HEK293 (cell line): ENCODE measurements at regions not wholly inside any gene's neighbourhood (a gene's known extent, or its start where the extent isn't known, plus 50 kb on each side); places are given as distances from the start of the nearest gene placed in this dataset.

Experiments used
- CTCF ChIA-PET: fragments of 350-600 bp; formaldehyde crosslinking; extraction: SDS; loops from one replicate; lab custom pipeline; 2021; ENCODE audit warnings: antibody characterized with exemption; lab: Yijun Ruan, JAX
- POLR2A ChIA-PET: fragments of 300-600 bp; formaldehyde crosslinking; extraction: SDS; loops from one replicate; lab custom pipeline; 2020; ENCODE audit warnings: antibody characterized with exemption, inconsistent platforms; lab: Yijun Ruan, JAX
- H3K27ac ChIP-seq: fragments of 200-500 bp; sonication (Bioruptor generic); 2 replicates; pipeline ENCODE4 v1.5.1; 2014; ENCODE audit warnings: low read depth, low read length, control low read depth, inconsistent platforms; ENCODE audit errors: extremely low read depth
- H3K36me3 ChIP-seq, 2 experiments: fragments of 200-500 bp in 1 of 2; sonication (Bioruptor generic) in 1 of 2; 1 replicate in 1 of 2; 2 replicates in 1 of 2; pipeline ENCODE4 v1.5.1; 2014 to 2017; ENCODE audit warnings: inconsistent platforms in 2 of 2, low read length in 2 of 2; ENCODE audit not compliant: control insufficient read depth in 2 of 2, insufficient read depth in 1 of 2
- H3K4me1 ChIP-seq: fragments of 200-500 bp; sonication (Bioruptor generic); 2 replicates; pipeline ENCODE4 v1.5.1; 2014; ENCODE audit warnings: mild to moderate bottlenecking, low read length, inconsistent platforms; ENCODE audit not compliant: control insufficient read depth, insufficient read depth
- H3K4me3 ChIP-seq: 2 replicates; pipeline ENCODE4 v1.5.1; 2011; ENCODE audit warnings: low read depth, mild to moderate bottlenecking, control low read depth, low read length, moderate library complexity
- H3K9me3 ChIP-seq: fragments of 200-500 bp; sonication (Bioruptor generic); 2 replicates; pipeline ENCODE4 v1.5.1; 2014; ENCODE audit warnings: low read depth, low read length, inconsistent platforms; ENCODE audit not compliant: control insufficient read depth, insufficient read depth
- FEZF1 ChIP-seq: fragments of 450-650 bp; formaldehyde crosslinking; IDR thresholded peaks from 2 replicates; pipeline ENCODE4 v1.5.1; 2016; ENCODE audit warnings: missing biosample characterization, missing genetic modification characterization
- GFI1B ChIP-seq: fragments of 450-650 bp; formaldehyde crosslinking; IDR thresholded peaks from 2 replicates; pipeline ENCODE4 v1.5.1; 2016; ENCODE audit warnings: missing biosample characterization, missing genetic modification characterization
- GLIS2 ChIP-seq: fragments of 450-650 bp; formaldehyde crosslinking; IDR thresholded peaks from 2 replicates; pipeline ENCODE4 v1.5.1; 2016; ENCODE audit warnings: missing biosample characterization, missing genetic modification characterization
- HIC1 ChIP-seq: fragments of 450-650 bp; formaldehyde crosslinking; IDR thresholded peaks from 2 replicates; pipeline ENCODE4 v1.5.1; 2016; ENCODE audit warnings: missing biosample characterization, missing genetic modification characterization
- IKZF3 ChIP-seq: fragments of 450-650 bp; IDR thresholded peaks from 2 replicates; pipeline ENCODE4 v1.5.0; 2018; ENCODE audit warnings: missing biosample characterization, mild to moderate bottlenecking, missing genetic modification characterization, moderate library complexity
- KLF10 ChIP-seq: fragments of 450-650 bp; IDR thresholded peaks from 2 replicates; pipeline ENCODE4 v1.5.1; 2018; ENCODE audit warnings: missing biosample characterization, mild to moderate bottlenecking, missing genetic modification characterization
- KLF16 ChIP-seq: fragments of 450-650 bp; formaldehyde crosslinking; IDR thresholded peaks from 2 replicates; pipeline ENCODE4 v1.5.1; 2017; ENCODE audit warnings: missing biosample characterization, missing genetic modification characterization
- MEIS1 ChIP-seq: sonication (generic); formaldehyde crosslinking; IDR thresholded peaks from 2 replicates; pipeline ENCODE4 v1.8.1; 2022; ENCODE audit warnings: missing genetic modification reagents, mild to moderate bottlenecking, borderline replicate concordance
- PBX3 ChIP-seq: sonication (generic); formaldehyde crosslinking; IDR thresholded peaks from 2 replicates; pipeline ENCODE4 v1.8.1; 2022; ENCODE audit warnings: mild to moderate bottlenecking, moderate library complexity, missing genetic modification reagents
- SP3 ChIP-seq: fragments of 450-650 bp; formaldehyde crosslinking; IDR thresholded peaks from 2 replicates; pipeline ENCODE4 v1.5.1; 2016; ENCODE audit warnings: missing biosample characterization, missing genetic modification characterization
- SP7 ChIP-seq: fragments of 450-650 bp; formaldehyde crosslinking; IDR thresholded peaks from 2 replicates; pipeline ENCODE4 v1.5.1; 2016; ENCODE audit warnings: missing biosample characterization, missing genetic modification characterization
- ZBTB11 ChIP-seq: fragments of 450-650 bp; formaldehyde crosslinking; conservative IDR thresholded peaks from 2 replicates; pipeline ENCODE4 v1.5.1; 2016; ENCODE audit warnings: low read depth, missing biosample characterization, missing genetic modification characterization
- ZIC2 ChIP-seq: fragments of 450-650 bp; formaldehyde crosslinking; IDR thresholded peaks from 2 replicates; pipeline ENCODE4 v1.5.1; 2016; ENCODE audit warnings: missing biosample characterization, missing genetic modification characterization
- ZNF16 ChIP-seq: fragments of 450-650 bp; formaldehyde crosslinking; IDR thresholded peaks from 2 replicates; pipeline ENCODE4 v1.5.1; 2016; ENCODE audit warnings: low read depth, missing biosample characterization, missing genetic modification characterization
- ZNF2 ChIP-seq: fragments of 450-650 bp; formaldehyde crosslinking; IDR thresholded peaks from 2 replicates; pipeline ENCODE4 v1.5.1; 2016; ENCODE audit warnings: missing biosample characterization, missing genetic modification characterization
- ZNF302 ChIP-seq: fragments of 450-650 bp; formaldehyde crosslinking; IDR thresholded peaks from 2 replicates; pipeline ENCODE4 v1.5.1; 2016; ENCODE audit warnings: missing biosample characterization, missing genetic modification characterization, low read depth
- ZNF311 ChIP-seq: fragments of 450-650 bp; formaldehyde crosslinking; IDR thresholded peaks from 2 replicates; pipeline ENCODE4 v1.5.1; 2017; ENCODE audit warnings: missing biosample characterization, missing genetic modification characterization, borderline replicate concordance
- ZNF404 ChIP-seq: fragments of 450-650 bp; formaldehyde crosslinking; IDR thresholded peaks from 2 replicates; pipeline ENCODE4 v1.5.1; 2017; ENCODE audit warnings: missing biosample characterization, missing genetic modification characterization
- ZNF416 ChIP-seq: fragments of 450-650 bp; formaldehyde crosslinking; IDR thresholded peaks from 2 replicates; pipeline ENCODE4 v1.5.1; 2016; ENCODE audit warnings: missing biosample characterization, missing genetic modification characterization
- ZNF510 ChIP-seq: fragments of 450-650 bp; formaldehyde crosslinking; IDR thresholded peaks from 2 replicates; pipeline ENCODE4 v1.5.1; 2018; ENCODE audit warnings: mild to moderate bottlenecking, missing genetic modification characterization, missing biosample characterization; ENCODE audit not compliant: insufficient replicate concordance
- ZNF513 ChIP-seq: fragments of 450-650 bp; IDR thresholded peaks from 2 replicates; pipeline ENCODE4 v1.5.1; 2018; ENCODE audit warnings: missing biosample characterization, missing genetic modification characterization
- ZNF555 ChIP-seq: fragments of 450-650 bp; formaldehyde crosslinking; conservative IDR thresholded peaks from 2 replicates; pipeline ENCODE4 v1.5.1; 2017; ENCODE audit warnings: missing biosample characterization, mild to moderate bottlenecking, missing genetic modification characterization, inconsistent platforms
- ZNF600 ChIP-seq: fragments of 450-650 bp; formaldehyde crosslinking; IDR thresholded peaks from 2 replicates; pipeline ENCODE4 v1.5.1; 2016; ENCODE audit warnings: missing biosample characterization, missing genetic modification characterization
- ZNF610 ChIP-seq: fragments of 450-650 bp; formaldehyde crosslinking; IDR thresholded peaks from 2 replicates; pipeline ENCODE4 v1.5.1; 2016; ENCODE audit warnings: missing biosample characterization, missing genetic modification characterization, borderline replicate concordance
- ZNF621 ChIP-seq: fragments of 450-650 bp; formaldehyde crosslinking; IDR thresholded peaks from 2 replicates; pipeline ENCODE4 v1.5.1; 2017; ENCODE audit warnings: missing biosample characterization, missing genetic modification characterization
- ZNF645 ChIP-seq: fragments of 450-650 bp; formaldehyde crosslinking; IDR thresholded peaks from 2 replicates; pipeline ENCODE4; 2016; ENCODE audit warnings: missing biosample characterization, missing genetic modification characterization
- ZNF707 ChIP-seq: fragments of 450-650 bp; formaldehyde crosslinking; IDR thresholded peaks from 2 replicates; pipeline ENCODE4 v1.5.1; 2016; ENCODE audit warnings: missing biosample characterization, missing genetic modification characterization
- ZNF837 ChIP-seq: fragments of 450-650 bp; formaldehyde crosslinking; IDR thresholded peaks from 2 replicates; pipeline ENCODE4 v1.5.1; 2016; ENCODE audit warnings: missing biosample characterization, missing genetic modification characterization
- ZSCAN16 ChIP-seq: fragments of 450-650 bp; formaldehyde crosslinking; IDR thresholded peaks from 2 replicates; pipeline ENCODE4 v1.5.1; 2016; ENCODE audit warnings: missing biosample characterization, missing genetic modification characterization

- no peaks in the 10 kb centered on the region for H3K4me1 ChIP-seq
- no peak for TF ChIP-seq ZNF555
- no peak for TF ChIP-seq GFI1B (tag by site-specific recombination)
- no peak for TF ChIP-seq ZNF404 (tag by site-specific recombination)
- TF ChIP-seq ZNF416 (tag by site-specific recombination), result no peak
- no peak for TF ChIP-seq KLF10 (tag by site-specific recombination)
- TF ChIP-seq ZNF600 (tag by site-specific recombination), result no peak
- no peak for TF ChIP-seq ZNF513
- no peak for TF ChIP-seq MEIS1 (CRISPR knock-in tag)
- TF ChIP-seq ZSCAN16, result no peak
- no peak for TF ChIP-seq ZNF707
- TF ChIP-seq FEZF1 (tag by site-specific recombination), result no peak
- no peak for TF ChIP-seq ZNF837
- no peak for TF ChIP-seq ZNF610 (tag by site-specific recombination)
- TF ChIP-seq ZNF311 (tag by site-specific recombination), result no peak
- TF ChIP-seq PBX3 (CRISPR knock-in tag), result no peak
- no peak for TF ChIP-seq IKZF3 (tag by site-specific recombination)
- no peak for TF ChIP-seq HIC1
- TF ChIP-seq SP3 (tag by site-specific recombination), result no peak
- H3K27ac ChIP-seq, result no peak overlapping the region
- H3K36me3 ChIP-seq, result no peaks in the 10 kb centered on the region
- ChIA-PET CTCF (interaction anchor here (0.6 to 3.1 kb wide), 11 partner anchors 9 to 1182 kb away, joined by 3 to 30 read pairs (median 4); no protein-coding TSS in a partner anchor), POLR2A (no interaction called here)
- H3K4me3 ChIP-seq, result no peak overlapping the region
- H3K9me3 ChIP-seq, result no peaks in the 10 kb centered on the region
These were observed 525.6 kb downstream of the MBD2 start for GRCh38 chr18:53698907-53699306.

GRCh38 chr18:53689886-53690285 is 534.6 kb downstream of the MBD2 start:
- CTCF ChIA-PET, result interaction anchor here (1.1 kb wide), 1 partner anchor 427 kb away, joined by 3 read pairs; no protein-coding TSS in a partner anchor
- no peak for TF ChIP-seq ZNF302 (tag by site-specific recombination)
- no peak for TF ChIP-seq KLF16 (tag by site-specific recombination)
- TF ChIP-seq ZNF16 (tag by site-specific recombination), result no peak
- TF ChIP-seq GLIS2, result no peak
- TF ChIP-seq ZNF645 (tag by site-specific recombination), result no peak
- no peak for TF ChIP-seq ZIC2 (tag by site-specific recombination)
- TF ChIP-seq ZNF621 (tag by site-specific recombination), result no peak
- no peak for TF ChIP-seq ZNF2 (tag by site-specific recombination)
- TF ChIP-seq SP7 (tag by site-specific recombination), result no peak
- no peak for TF ChIP-seq ZBTB11 (tag by site-specific recombination)
- TF ChIP-seq ZSCAN16, result no peak
- no peak for TF ChIP-seq ZNF510 (tag by site-specific recombination)

More at GRCh38 chr18:53689886-53690285, 534.6 kb downstream of the MBD2 start:
- POLR2A ChIA-PET, result no interaction called here
- no peaks in the 10 kb centered on the region for H3K9me3 ChIP-seq
- H3K36me3 ChIP-seq, result no peaks in the 10 kb centered on the region
- H3K27ac ChIP-seq, result no peak overlapping the region
- H3K4me1 ChIP-seq, result no peaks in the 10 kb centered on the region
- no peak overlapping the region for H3K4me3 ChIP-seq
